ENCODE measurements at regions not wholly inside any gene's neighbourhood (a gene's known extent, or its start where the extent isn't known, plus 50 kb on each side); places are given as distances from the start of the nearest gene placed in this dataset.

DNA sequence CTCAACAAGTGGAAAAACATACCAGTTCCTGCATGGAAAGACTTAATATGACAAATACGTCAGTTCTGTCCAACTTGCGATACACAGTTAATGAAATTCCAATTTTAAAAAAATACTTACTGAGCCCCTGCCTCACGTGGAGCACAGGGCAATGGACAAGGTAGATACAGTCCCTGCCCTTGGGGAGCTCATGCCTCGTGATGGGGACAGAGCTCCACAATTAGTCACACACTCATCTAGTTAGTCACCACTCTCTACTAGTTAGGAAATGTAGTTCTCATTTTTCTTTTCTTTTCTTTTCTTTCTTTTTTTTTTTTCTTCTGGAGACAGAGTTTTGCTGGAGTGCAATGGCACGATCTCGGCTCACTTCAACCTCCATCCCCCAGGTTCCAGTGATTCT lies 74.7 kb upstream of the CDH5 start:
- no peak for DNase-seq (ENCODE audit: low read depth)
- TF ChIP-seq, protein P1, sequence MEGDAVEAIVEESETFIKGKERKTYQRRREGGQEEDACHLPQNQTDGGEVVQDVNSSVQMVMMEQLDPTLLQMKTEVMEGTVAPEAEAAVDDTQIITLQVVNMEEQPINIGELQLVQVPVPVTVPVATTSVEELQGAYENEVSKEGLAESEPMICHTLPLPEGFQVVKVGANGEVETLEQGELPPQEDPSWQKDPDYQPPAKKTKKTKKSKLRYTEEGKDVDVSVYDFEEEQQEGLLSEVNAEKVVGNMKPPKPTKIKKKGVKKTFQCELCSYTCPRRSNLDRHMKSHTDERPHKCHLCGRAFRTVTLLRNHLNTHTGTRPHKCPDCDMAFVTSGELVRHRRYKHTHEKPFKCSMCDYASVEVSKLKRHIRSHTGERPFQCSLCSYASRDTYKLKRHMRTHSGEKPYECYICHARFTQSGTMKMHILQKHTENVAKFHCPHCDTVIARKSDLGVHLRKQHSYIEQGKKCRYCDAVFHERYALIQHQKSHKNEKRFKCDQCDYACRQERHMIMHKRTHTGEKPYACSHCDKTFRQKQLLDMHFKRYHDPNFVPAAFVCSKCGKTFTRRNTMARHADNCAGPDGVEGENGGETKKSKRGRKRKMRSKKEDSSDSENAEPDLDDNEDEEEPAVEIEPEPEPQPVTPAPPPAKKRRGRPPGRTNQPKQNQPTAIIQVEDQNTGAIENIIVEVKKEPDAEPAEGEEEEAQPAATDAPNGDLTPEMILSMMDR (IDR thresholded peaks at IDR 0.05; ENCODE audit: insufficient read depth, low read depth, low read length) = no peak

DNA sequence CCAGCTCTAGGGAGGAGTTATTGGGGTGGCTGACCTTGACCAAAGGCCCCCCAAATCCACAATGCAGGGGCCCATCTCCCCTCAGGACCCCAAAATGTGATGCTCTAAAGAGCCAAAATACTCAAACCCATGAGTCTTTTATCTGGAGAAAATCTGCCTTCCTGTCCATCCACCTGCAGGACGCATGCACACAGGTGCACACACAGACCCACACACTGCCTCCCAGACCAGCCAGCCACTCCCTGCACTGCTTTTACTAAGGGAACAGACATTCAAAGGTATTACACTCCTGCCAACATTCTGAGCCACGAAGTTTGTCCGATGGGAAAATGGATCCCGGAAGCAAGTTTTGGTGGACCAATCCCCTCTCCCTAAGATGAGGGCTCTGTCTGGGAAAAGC lies 76.1 kb upstream of the CDH5 start:
- no peak for DNase-seq (ENCODE audit: low read depth)
- H3K4me3 ChIP-seq (ENCODE audit: low read depth, low read length) = no peak overlapping the region
- TF ChIP-seq, protein P1 (IDR thresholded peaks at IDR 0.05; ENCODE audit: insufficient read depth, low read depth, low read length) = no peak

More for the DNA sequence above, 74.7 kb upstream of the CDH5 start:
- H3K4me3 ChIP-seq (ENCODE audit: low read depth, low read length) = no peak overlapping the region

DNA sequence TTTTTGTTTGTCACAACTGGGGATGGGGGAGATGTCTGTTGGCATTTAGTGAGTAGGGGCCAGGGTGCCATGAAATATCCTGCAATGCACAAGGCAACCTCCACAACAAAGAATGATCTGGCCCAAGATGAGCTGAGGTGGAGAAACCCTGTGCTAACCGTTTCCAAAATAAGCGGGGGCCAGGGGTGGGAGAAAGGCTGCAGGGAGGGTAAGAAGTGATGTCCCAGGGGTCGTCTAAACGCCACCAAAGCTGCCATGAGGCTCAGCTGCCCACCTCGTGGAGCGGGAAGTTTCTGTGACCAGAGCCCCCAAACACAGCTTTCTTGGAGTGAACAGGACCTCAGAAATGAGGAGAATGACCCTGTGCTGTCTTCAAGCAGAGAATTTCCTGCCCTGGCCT lies 76.5 kb upstream of the CDH5 start:
- DNase-seq (ENCODE audit: low read depth) = no peak
- H3K4me3 ChIP-seq (ENCODE audit: low read depth, low read length) = no peak overlapping the region
- TF ChIP-seq, protein P1 (IDR thresholded peaks at IDR 0.05; ENCODE audit: insufficient read depth, low read depth, low read length) = no peak

DNA sequence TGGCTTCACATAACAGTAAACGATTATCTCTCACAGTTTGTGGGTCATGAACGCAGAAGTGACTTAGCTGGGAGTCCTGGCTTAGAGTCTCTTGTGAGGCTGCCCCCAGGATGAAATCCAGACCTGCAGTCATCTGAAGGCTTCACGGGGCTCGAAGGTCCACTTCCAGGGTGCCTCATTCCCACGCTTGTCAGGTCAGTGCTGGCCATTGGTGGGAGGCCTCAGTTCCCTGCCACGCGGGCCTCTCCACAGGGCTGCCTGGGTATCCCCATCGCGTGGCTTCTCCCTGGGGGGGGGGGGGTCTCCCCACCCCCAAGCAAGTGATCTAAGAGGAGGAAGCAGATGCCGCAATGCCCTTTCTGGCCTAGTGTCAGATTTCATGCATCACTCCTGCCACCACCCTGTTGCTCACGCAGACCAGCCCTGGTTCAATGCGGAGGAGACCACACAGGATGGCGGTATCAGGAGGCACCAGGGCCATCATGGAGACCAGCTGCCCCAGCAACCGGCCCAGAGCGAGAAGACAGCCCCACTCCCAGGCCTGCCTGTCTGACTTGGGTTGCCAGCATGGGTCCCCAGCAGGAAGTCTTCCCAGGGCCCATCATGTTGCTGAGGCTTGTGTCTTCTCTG lies 77.3 kb upstream of the CDH5 start:
- H3K4me3 ChIP-seq (ENCODE audit: low read depth, low read length) = no peak overlapping the region
- DNase-seq (ENCODE audit: low read depth) = no peak
- TF ChIP-seq, protein P1 (IDR thresholded peaks at IDR 0.05; ENCODE audit: insufficient read depth, low read depth, low read length) = no peak

DNA sequence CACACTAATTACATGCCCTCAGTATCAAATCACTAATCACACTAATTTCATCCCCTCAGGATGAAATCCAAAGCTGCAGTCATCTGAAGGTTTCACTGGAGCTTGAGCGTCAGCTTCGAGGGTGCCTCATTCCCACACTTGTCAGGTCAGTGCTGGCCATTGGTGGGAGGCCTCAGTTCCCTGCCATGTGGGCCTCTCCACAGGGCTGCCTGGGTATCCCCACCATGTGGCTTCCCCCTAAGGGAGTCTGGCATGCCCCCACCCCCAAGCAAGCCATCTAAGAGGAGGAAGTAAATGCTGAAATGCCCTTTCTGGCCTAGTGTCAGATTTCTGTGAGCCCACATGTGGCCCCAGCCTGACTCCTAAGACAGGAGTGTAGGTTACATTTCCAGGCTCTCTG lies 78.6 kb upstream of the CDH5 start:
- TF ChIP-seq, protein P1 (IDR thresholded peaks at IDR 0.05; ENCODE audit: insufficient read depth, low read depth, low read length) = no peak
- no peak for DNase-seq (ENCODE audit: low read depth)
- no peak overlapping the region for H3K4me3 ChIP-seq (ENCODE audit: low read depth, low read length)

DNA sequence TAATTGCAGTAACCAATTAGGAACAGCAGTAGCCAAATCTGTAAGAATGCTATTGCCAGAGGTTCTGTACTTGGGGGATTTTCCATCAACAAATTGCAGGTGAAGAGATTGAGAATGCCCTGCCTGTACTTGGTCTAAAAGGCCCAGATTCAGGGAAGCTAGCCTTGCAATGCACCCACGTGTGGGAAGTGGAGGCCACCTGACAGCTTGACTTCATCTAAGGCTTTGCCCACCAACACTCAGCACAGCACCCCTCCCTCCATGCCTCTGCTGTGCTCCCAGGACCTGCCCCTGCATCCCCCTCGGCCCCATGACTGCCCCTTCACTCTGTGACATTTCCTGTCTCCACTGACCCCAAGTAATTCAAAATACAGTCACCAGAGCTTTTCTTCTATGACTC lies 79.1 kb upstream of the CDH5 start:
- no peak overlapping the region for H3K4me3 ChIP-seq (ENCODE audit: low read depth, low read length)
- TF ChIP-seq, protein P1 (IDR thresholded peaks at IDR 0.05; ENCODE audit: insufficient read depth, low read depth, low read length) = no peak
- DNase-seq (ENCODE audit: low read depth) = no peak

DNA sequence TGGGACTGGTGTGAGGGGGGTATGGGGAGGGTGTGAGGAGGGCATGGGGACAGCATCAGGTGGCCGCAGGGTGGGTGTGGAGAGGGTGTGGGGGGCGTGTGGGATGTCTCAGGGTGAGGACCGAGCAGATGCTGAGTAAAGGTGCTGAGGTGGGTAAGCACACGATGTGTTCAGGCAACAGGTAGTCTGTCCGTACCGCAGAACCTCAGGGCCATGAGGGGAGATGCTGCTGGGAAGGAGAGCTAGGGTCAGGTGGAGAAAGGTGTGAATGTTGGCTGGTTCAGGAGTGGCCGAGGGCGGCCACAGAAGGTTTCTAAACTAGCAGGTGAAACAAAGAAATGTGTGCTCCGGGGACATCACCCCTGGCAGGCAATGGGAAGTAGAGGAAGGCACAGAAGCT lies 80.0 kb upstream of the CDH5 start:
- DNase-seq (ENCODE audit: low read depth) = no peak
- H3K4me3 ChIP-seq (ENCODE audit: low read depth, low read length) = no peak overlapping the region
- TF ChIP-seq, protein P1 (IDR thresholded peaks at IDR 0.05; ENCODE audit: insufficient read depth, low read depth, low read length) = no peak

Measured in fibroblast of villous mesenchyme (primary cell).